Activated gamma-delta T cell treated with anti-CD3 and anti-CD28 coated beads, Interleukin-2, amount 50 U/mL, for 16 hours (primary cell): ENCODE measurements at regions not wholly inside any gene's neighbourhood (a gene's known extent, or its start where the extent isn't known, plus 50 kb on each side); places are given as distances from the start of the nearest gene placed in this dataset.
"Not testable (repeated sequence)": the region's sequence is repeated elsewhere in the genome, so short reads cannot be mapped to it uniquely, and the experiment has no call there.

Source experiments
- DNase-seq: peaks from one replicate; pipeline ENCODE4 v3.0.0-alpha.2; 2020; ENCODE audit warnings: low read depth

DNA sequence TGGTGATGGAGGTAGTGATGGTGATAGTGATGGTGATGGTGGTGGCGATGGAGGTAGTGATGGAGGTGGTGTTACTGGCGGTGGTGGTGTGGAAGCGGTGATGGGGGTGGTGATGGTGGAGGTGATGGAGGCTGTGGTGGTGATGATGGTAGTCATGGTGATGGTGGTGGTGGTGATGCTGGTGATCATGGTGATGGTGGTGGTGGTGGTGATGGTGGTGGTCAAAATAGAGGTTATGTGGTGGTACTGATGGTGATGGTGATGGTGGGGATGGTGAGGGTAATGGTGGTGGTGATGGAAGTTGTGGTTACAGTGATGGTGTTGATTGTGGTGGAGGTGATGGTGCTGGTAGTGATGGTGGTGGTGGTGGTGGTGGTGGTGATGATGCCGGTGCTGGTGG is 199.2 kb downstream of the IGLL1 start:
- no peak for DNase-seq

- no peak for DNase-seq
Observed at GRCh38 chr22:23380230-23380573, 199.9 kb downstream of the IGLL1 start.

GRCh38 chr22:23379540-23380229 is 199.4 kb downstream of the BCR start:
- DNase-seq, result not testable (repeated sequence)

DNA sequence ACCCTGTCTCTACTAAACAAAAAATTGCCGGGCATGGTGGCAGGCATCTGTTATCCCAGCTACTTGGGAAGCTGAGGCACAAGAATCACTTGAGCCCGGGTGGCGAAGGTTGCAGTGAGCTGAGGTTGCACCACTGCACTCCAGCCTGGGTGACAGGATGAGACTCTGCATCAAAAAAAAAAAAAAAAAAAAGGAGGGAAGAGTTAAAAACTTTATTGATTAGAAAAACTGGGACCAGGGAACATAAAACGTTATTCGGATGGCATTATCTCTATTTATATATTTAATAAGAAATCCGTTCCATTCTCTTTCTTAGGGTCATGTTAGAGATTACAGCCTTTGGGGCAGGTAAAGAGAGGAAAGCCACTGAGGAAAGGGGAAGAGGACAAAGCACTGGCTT is 197.5 kb downstream of the BCR start:
- no peak for DNase-seq

- DNase-seq, result no peak
Observed at GRCh38 chr22:23376256-23376655, 195.9 kb downstream of the BCR start.

DNA sequence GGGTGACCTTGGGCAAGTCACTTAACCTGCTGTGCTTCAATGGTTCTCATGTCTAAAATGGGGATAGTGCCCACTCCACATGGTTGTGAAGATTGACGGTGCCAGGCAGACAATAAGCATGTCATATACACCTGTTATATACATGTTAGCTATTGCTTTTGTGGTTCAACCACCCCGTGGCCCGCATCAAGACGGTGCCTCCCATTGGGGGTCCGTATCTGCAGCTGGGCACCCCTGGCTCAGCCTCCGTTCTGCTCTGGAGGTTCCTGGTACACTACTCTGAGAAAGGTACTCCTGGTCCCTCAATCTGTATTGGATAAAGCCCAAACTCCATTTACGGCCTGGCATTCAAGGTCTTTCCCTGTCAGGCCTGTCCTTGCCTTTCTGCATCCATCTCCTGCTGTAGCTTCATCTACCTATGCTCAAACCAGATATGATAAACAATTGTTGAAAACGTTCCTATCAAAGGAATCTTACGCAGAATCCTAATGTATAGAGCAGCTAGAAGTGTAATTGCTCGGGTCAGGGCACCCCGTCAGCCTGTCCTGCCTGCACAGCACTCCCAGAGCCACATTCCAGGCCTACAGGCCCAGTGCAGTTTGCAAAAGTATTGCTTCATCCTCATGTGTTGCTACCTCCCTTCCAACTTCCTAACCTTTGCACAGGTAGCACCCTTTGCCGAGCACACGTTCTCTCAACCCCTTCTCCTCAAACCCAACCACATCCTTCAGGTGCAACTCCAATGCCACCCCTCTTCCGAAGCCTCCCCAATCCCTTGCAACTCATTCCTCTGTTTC is 194.9 kb downstream of the BCR start:
- no peak for DNase-seq

- no peak for DNase-seq
Observed at GRCh38 chr22:23373601-23374000, 193.3 kb downstream of the BCR start.

- DNase-seq, result no peak
Observed at GRCh38 chr22:23370251-23370650, 189.9 kb downstream of the BCR start.

DNA sequence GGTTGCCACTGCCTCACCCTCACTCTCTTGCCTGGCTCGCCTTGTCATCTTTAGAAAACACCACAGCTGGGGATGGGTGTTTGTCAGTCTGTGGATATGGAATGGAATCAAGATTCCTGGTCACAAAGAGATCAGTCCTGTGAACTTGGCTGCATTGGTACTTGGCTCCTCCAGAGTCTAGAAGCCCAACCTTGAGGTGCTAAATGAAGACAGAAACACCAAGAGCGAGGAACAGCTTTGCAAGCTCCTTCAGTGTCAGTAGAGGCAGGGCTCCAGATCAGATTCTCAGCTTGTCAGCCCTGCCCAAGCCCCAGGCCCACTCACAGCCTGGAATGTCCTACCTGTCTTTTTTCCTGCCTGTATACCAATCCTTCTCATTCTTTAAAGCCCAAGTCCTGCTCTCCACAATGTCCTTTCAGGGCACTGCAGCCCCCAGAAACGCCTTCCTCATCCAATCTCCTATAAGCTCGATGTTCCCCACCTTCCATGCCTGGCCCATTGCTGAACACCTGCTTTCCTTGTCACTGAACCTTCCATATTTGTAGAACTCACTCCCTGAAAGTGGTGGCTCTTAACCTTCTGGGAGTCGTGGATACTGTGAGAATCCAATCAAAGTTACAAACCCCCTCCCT is 188.9 kb downstream of the BCR start:
- DNase-seq, result no peak
